Astrocyte of the spinal cord (primary cell): ENCODE measurements at regions not wholly inside any gene's neighbourhood (a gene's known extent, or its start where the extent isn't known, plus 50 kb on each side); places are given as distances from the start of the nearest gene placed in this dataset.

ENCODE experiments used
- DNase-seq: peaks from one replicate; pipeline ENCODE4 v3.0.0; 2011; ENCODE audit warnings: low read depth, low spot score
- H3K4me3 ChIP-seq: 2 replicates; pipeline ENCODE4 v1.5.1; 2011; ENCODE audit warnings: low read depth, mild to moderate bottlenecking, low read length, moderate library complexity
- in situ Hi-C: cut with HindIII; loops from 2 replicates; pipeline ENCODE4 v1.10.0; 2017; ENCODE audit warnings: low sequenced_read_pairs
- TF ChIP-seq, protein P1 (sequence below): IDR thresholded peaks from 2 replicates; pipeline ENCODE4 v1.5.1; 2012; ENCODE audit warnings: low read depth, mild to moderate bottlenecking, low read length, inconsistent platforms

DNA sequence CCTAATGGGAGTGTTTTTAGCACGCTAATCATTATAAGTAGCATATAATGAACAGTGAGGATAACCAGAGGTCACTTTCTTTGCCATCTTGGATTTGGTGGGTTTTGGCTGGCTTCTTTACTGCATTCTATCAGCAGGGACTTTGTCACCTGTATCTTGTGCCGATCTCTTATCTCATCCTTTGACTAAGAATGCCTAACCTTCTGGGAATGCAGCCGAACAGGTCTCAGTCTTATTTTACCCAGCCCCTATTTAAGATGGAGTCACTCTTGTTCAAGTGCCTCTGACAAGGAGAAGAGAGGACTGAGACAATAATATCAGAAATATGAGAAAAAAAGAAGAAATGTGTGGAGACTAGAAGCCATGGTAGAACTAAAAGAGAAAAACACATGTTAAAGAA is 276.4 kb downstream of the TMX3 start:
- no peak for DNase-seq
- H3K4me3 ChIP-seq: no peak overlapping the region
- TF ChIP-seq, protein P1, sequence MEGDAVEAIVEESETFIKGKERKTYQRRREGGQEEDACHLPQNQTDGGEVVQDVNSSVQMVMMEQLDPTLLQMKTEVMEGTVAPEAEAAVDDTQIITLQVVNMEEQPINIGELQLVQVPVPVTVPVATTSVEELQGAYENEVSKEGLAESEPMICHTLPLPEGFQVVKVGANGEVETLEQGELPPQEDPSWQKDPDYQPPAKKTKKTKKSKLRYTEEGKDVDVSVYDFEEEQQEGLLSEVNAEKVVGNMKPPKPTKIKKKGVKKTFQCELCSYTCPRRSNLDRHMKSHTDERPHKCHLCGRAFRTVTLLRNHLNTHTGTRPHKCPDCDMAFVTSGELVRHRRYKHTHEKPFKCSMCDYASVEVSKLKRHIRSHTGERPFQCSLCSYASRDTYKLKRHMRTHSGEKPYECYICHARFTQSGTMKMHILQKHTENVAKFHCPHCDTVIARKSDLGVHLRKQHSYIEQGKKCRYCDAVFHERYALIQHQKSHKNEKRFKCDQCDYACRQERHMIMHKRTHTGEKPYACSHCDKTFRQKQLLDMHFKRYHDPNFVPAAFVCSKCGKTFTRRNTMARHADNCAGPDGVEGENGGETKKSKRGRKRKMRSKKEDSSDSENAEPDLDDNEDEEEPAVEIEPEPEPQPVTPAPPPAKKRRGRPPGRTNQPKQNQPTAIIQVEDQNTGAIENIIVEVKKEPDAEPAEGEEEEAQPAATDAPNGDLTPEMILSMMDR: no peak
- in situ Hi-C loops: no loop called here

DNA sequence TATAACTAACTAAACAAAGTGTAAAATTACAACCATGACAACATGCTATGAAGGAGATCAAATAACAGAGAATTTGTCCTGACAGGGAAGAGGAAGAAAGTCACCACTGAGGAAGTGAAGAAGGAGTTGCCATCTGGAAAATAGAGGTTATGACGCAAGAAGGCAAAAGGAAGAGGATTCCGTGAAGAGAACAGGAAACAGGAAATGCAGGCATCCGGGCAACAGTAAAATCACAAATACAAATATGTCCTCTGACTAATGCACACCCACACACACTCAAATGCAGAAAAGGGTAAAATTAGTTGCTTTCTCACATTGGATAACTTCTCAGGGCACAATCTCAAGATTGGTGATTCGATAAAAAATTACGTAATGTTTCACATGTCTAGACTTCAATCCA is 278.4 kb downstream of the TMX3 start:
- in situ Hi-C loops: no loop called here
- TF ChIP-seq, protein P1: no peak
- no peak for DNase-seq
- no peak overlapping the region for H3K4me3 ChIP-seq

DNA sequence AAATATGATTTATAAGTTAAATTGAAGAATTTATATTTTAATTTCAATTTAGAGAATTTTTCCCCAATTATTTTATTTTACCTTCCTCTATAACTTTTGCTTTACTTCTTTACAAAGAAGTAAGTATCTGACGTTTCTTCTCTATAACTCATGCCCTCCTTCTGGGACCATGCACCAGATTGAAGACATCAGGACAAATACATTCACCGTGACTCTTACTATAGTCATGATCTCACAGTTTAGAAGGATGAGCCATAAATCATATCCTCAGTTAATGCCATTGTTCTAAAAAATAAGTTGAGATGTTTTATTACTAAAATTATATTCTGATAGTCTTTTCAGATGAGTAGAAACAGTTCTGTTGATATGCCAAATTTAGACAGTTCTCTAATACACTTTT is 279.3 kb downstream of the TMX3 start:
- TF ChIP-seq, protein P1: no peak
- in situ Hi-C loops: no loop called here
- no peak overlapping the region for H3K4me3 ChIP-seq
- DNase-seq: no peak

DNA sequence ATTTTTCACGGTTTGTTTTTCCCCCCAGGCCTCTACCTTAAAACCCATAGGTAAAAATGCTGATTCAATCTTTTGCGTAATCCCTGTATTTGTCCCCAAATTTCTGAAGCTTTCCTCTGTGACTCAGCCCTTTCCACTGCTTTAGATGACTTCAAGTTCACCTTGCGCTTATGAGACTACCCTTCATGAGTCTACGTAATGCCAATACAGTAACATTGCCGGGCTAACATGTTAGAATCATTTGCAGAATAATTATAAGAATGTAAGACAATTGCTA is 283.0 kb downstream of the TMX3 start:
- no peak for DNase-seq
- in situ Hi-C loops: no loop called here
- TF ChIP-seq, protein P1: no peak
- H3K4me3 ChIP-seq: no peak overlapping the region

DNA sequence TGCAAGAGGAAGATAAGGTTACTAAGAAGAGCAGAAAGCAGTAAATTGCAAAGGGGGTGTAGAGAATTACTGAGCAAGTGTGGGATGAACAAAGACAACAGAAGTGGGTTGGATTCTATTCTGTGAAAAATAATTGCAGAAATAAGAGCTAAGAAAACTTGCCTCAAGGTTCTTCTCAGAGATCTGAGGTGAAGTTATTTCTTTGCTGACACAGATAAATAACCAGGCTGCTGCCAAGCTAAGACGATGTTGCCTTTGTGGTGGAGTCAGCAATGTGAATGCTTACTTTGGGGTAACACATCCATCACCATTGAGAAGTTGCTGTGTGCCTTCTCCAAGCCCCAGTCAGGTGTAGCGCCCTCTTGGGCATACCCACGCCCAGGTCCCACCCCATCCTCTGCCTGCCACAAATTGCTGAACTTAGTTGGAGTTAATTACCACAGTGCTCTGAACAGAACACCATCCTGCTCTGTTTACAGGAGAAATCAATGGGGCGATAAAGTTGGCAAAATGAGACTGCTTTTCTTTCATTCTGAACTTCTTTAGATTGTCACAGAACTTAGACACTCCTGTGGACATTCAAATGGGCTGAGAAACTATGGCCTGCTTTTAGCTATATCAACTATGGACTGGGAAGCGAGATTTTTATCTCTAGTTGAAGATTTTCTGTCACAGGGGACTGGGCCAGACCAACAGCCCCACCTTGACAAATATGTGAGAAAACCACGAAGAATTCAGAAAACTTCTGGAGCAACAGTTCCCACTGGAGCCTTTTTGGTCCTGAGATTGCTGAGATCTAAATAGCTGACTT is 283.6 kb downstream of the TMX3 start:
- no peak overlapping the region for H3K4me3 ChIP-seq
- TF ChIP-seq, protein P1: no peak
- peak; percentile 42 for DNase-seq
- in situ Hi-C loops: no loop called here

DNA sequence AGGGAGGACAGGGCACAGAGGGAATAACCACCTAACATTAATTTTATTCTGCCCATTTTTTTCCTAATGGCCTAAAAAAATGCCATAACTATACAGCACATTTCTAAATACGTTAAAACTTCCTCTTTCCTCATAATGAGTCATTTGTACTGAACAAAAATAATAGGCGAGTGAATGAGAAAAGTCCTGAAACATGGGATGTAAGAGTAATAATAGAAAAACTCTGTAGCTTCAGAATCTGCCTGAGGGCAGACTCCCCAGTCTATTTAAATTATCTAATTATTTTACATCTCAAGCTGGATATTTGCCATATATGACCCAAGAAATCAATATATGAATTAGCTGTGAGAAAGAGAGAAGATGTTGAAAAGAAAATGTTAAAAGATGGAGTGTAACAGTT is 285.1 kb downstream of the TMX3 start:
- no peak overlapping the region for H3K4me3 ChIP-seq
- in situ Hi-C loops: no loop called here
- DNase-seq: peak; percentile 58
- TF ChIP-seq, protein P1: no peak
